ENCODE measurements at regions not wholly inside any gene's neighbourhood (a gene's known extent, or its start where the extent isn't known, plus 50 kb on each side); places are given as distances from the start of the nearest gene placed in this dataset.

- TF ChIP-seq CTCF (IDR thresholded peaks at IDR 0.05) (no peak), POLR2A (IDR thresholded peaks at IDR 0.05) (no peak)
Observed at GRCh38 chr22:49322861-49323622, 504.6 kb downstream of the BRD1 start.

Measured in heart left ventricle (tissue), 13 donors.